Cardiac muscle cell (in vitro differentiated cells and primary cell): ENCODE measurements at regions not wholly inside any gene's neighbourhood (a gene's known extent, or its start where the extent isn't known, plus 50 kb on each side); places are given as distances from the start of the nearest gene placed in this dataset.

Source experiments
- DNase-seq, 2 donors: peaks; one replicate each; pipeline versions ENCODE4 v3.0.0 to v3.0.0-alpha.2; 2010 to 2017; ENCODE audit warnings: low read depth in 1 of 2, low spot score in 1 of 2
- H3K27ac ChIP-seq: fragments of 200-600 bp; sonication (generic); 2 replicates; pipeline ENCODE4 v1.5.1; 2016
- H3K27me3 ChIP-seq: fragments of 200-600 bp; sonication (generic); 2 replicates; pipeline ENCODE4 v1.6.0; 2016; ENCODE audit warnings: control low read depth
- H3K36me3 ChIP-seq: fragments of 200-600 bp; sonication (generic); 2 replicates; pipeline ENCODE4 v1.5.1; 2016; ENCODE audit warnings: control low read depth
- H3K4me1 ChIP-seq: fragments of 200-600 bp; sonication (generic); 2 replicates; pipeline ENCODE4 v1.8.1; 2017; ENCODE audit warnings: low read depth, mild to moderate bottlenecking, mixed run types
- H3K4me3 ChIP-seq: fragments of 200-600 bp; sonication (generic); 2 replicates; pipeline ENCODE4 v1.5.1; 2016; ENCODE audit warnings: mild to moderate bottlenecking
- H3K9me3 ChIP-seq: fragments of 200-600 bp; sonication (generic); 2 replicates; pipeline ENCODE4 v1.5.1; 2017; ENCODE audit warnings: low read depth, mild to moderate bottlenecking, control low read depth
- CTCF ChIP-seq: IDR thresholded peaks from 2 replicates; pipeline ENCODE4 v1.5.1; 2012; ENCODE audit warnings: low read depth, mild to moderate bottlenecking, low read length

DNA sequence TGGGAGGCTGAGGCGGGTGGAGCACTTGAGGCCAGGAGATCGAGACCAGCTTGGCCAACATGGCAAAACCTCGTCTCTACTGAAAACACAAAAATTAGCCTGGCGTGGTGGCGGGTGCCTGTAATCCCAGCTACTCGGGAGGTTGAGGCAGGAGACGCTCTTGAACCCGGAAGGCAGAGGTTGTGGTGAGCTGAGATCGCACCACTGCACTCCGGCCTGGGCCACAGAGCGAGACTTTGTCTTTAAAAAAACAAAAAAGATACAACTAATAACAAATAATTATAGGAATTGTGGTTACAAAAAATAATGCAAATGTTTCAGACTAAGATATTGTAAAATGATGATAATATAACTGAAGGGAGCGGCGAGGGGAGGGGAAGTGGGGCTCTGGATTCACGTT, 90.3 kb upstream of the RTL6 start:
- H3K27me3 ChIP-seq: no peaks in the 10 kb centered on the region
- peaks cover 5% of the 10 kb centered on the region for H3K4me1 ChIP-seq
- no peak for DNase-seq
- no peak for TF ChIP-seq CTCF
- no peaks in the 10 kb centered on the region for H3K36me3 ChIP-seq
- no peak overlapping the region for H3K27ac ChIP-seq
- H3K9me3 ChIP-seq: no peaks in the 10 kb centered on the region
- no peak overlapping the region for H3K4me3 ChIP-seq

DNA sequence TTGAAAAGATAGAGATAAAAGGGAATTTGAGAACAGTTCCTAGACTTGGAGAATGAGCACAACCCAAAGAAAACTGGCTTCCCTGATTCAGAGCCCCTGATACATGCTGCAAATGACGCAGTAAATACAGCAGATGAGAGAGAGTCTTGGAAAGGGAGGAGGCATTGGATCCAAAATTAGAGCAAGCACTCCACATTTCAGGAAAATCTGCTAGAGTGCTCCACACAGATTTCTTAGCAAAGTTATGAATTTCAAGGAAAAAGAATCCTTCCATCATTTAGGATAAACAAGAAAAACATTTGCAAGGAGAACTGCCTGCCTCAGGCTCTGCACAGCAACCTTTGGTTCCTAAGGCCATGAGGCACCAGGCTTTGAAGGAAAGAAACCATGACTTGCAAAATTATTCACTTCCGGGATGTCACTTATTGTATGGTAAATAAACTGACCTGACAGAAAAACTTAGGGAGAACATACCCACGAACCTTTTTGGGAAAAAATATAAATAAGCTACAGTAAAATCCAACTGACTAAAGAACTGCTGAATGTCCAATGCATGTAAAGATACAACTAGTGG, 89.8 kb upstream of the RTL6 start:
- no peak overlapping the region for H3K4me3 ChIP-seq
- peaks cover 4% of the 10 kb centered on the region for H3K4me1 ChIP-seq
- no peak for TF ChIP-seq CTCF
- no peaks in the 10 kb centered on the region for H3K9me3 ChIP-seq
- DNase-seq: no peak
- no peak overlapping the region for H3K27ac ChIP-seq
- H3K27me3 ChIP-seq: no peaks in the 10 kb centered on the region
- H3K36me3 ChIP-seq: no peaks in the 10 kb centered on the region

- Histone ChIP-seq H3K27ac (no peak overlapping the region), H3K9me3 (no peaks in the 10 kb centered on the region), H3K4me1 (no peaks in the 10 kb centered on the region), H3K36me3 (no peaks in the 10 kb centered on the region), H3K27me3 (no peaks in the 10 kb centered on the region), H3K4me3 (no peak overlapping the region)
- peak in 1 of 2 donors; percentile 23 for DNase-seq
- TF ChIP-seq CTCF: no peak
Measured at GRCh38 chr22:44586999-44587736, 89.1 kb upstream of the RTL6 start.

- no peak for DNase-seq
- no peaks in the 10 kb centered on the region for H3K9me3 ChIP-seq
- no peaks in the 10 kb centered on the region for H3K27me3 ChIP-seq
- no peaks in the 10 kb centered on the region for H3K36me3 ChIP-seq
- no peak overlapping the region for H3K27ac ChIP-seq
- no peak overlapping the region for H3K4me3 ChIP-seq
- TF ChIP-seq CTCF: no peak
- H3K4me1 ChIP-seq: no peaks in the 10 kb centered on the region
Measured at GRCh38 chr22:44586351-44586990, 88.4 kb upstream of the RTL6 start.

DNA sequence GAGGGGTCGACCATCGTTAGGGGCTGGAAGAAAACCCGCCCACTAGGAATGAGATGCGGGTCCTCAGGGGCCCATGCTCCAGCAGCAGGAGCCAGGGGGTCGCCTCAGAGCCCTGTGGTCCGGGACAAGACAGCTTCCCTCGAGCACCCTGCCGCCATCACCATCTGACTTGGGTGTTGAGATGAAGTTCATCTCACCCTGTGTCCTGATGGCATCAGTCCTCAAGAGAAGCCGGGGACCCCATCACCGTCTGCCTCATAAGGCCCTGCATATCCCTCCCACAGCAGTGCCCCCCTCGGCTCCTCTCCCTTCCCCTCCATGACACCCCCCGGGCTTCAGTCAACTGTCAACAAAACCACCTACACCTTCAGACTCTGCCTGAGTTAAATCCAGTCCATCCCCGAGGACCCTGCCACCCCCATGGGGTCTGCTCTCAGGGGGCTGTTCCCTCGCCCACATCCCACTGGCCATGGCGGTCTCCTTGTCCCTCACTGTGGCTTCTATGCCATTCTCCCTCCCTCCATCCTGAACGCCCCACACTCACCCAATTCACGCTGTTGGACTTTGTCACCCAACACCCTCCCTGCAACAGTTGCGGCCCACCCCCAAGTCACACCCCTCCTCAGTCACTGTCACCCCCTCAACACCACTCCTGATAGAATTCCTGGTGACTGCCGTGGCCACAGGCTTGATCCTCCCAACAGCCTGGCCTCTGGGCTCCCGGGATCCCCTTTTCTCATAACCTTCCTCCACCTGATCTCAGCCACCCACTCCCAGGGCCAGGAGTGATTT, 87.7 kb upstream of the RTL6 start:
- Histone ChIP-seq H3K27ac (no peak overlapping the region), H3K4me3 (no peak overlapping the region), H3K4me1 (no peaks in the 10 kb centered on the region), H3K9me3 (no peaks in the 10 kb centered on the region), H3K36me3 (no peaks in the 10 kb centered on the region), H3K27me3 (no peaks in the 10 kb centered on the region)
- no peak for TF ChIP-seq CTCF
- no peak for DNase-seq
